ENCODE measurements at regions not wholly inside any gene's neighbourhood (a gene's known extent, or its start where the extent isn't known, plus 50 kb on each side); places are given as distances from the start of the nearest gene placed in this dataset.
A peak's percentile ranks its signal among the peaks of the same experiment; 100 is the strongest.

- peak in 4 of 8 donors; percentile 31 to 63 (median 55) for ATAC-seq
- H3K27ac ChIP-seq, result no peak overlapping the region
- no peaks in the 10 kb centered on the region for H3K27me3 ChIP-seq
- no peaks in the 10 kb centered on the region for H3K36me3 ChIP-seq
- H3K9me3 ChIP-seq, result peaks cover 0 to 5% (median 0%) of the 10 kb centered on the region in 11 donors
- H3K4me3 ChIP-seq, result no peak overlapping the region
- intact Hi-C loops (cut with DNase I), result no loop called here
- H3K4me1 ChIP-seq, result peaks cover 0 to 11% (median 0%) of the 10 kb centered on the region in 9 donors
- no peak for DNase-seq
- 74% methylated on average over 6 of the region's 6 CpGs for WGBS, 2 donors
- no peak for TF ChIP-seq CTCF (IDR thresholded peaks at IDR 0.05)
Observed at GRCh38 chr5:130289132-130290088, 385.1 kb downstream of the CHSY3 start.

GRCh38 chr5:130287438-130287837 is 383.2 kb downstream of the CHSY3 start:
- Histone ChIP-seq H3K4me3 (no peak overlapping the region), H3K9me3 (peaks cover 0 to 5% (median 0%) of the 10 kb centered on the region in 11 donors), H3K4me1 (peaks cover 0 to 11% (median 0%) of the 10 kb centered on the region in 9 donors), H3K36me3 (no peaks in the 10 kb centered on the region), H3K27me3 (no peaks in the 10 kb centered on the region), H3K27ac (peak overlapping the region in 1 of 10 donors; percentile 21)
- no peak for DNase-seq
- TF ChIP-seq CTCF (IDR thresholded peaks at IDR 0.05), result no peak
- no peak for ATAC-seq
- intact Hi-C loops (cut with DNase I), result no loop called here

GRCh38 chr5:130286971-130287370 is 382.7 kb downstream of the CHSY3 start:
- intact Hi-C loops (cut with DNase I), result no loop called here
- no peak for TF ChIP-seq CTCF (IDR thresholded peaks at IDR 0.05)
- no peak overlapping the region for H3K4me3 ChIP-seq
- no peaks in the 10 kb centered on the region for H3K36me3 ChIP-seq
- H3K27me3 ChIP-seq, result no peaks in the 10 kb centered on the region
- WGBS, 2 donors, result 43 to 51% methylated on average over 2 of the region's 2 CpGs
- ATAC-seq (peak in 5 of 8 donors; percentile 68 to 84 (median 74)), DNase-seq (no peak)
- peaks cover 0 to 5% (median 0%) of the 10 kb centered on the region in 11 donors for H3K9me3 ChIP-seq
- peak overlapping the region in 1 of 10 donors; percentile 21 for H3K27ac ChIP-seq
- peaks cover 0 to 11% (median 0%) of the 10 kb centered on the region in 9 donors for H3K4me1 ChIP-seq

- ATAC-seq, result peak; percentile 22 to 88 (median 67)
- H3K27ac ChIP-seq, result no peak overlapping the region
- intact Hi-C loops (cut with DNase I), result no loop called here
- TF ChIP-seq CTCF (IDR thresholded peaks at IDR 0.05), result no peak
- H3K4me3 ChIP-seq, result no peak overlapping the region
- H3K9me3 ChIP-seq, result peaks cover 0 to 5% (median 0%) of the 10 kb centered on the region in 11 donors
- H3K27me3 ChIP-seq, result no peaks in the 10 kb centered on the region
- H3K4me1 ChIP-seq, result no peaks in the 10 kb centered on the region
- H3K36me3 ChIP-seq, result no peaks in the 10 kb centered on the region
- 67 to 81% methylated on average over 1 of the region's 1 CpG for WGBS, 2 donors
- DNase-seq, result peak in 1 of 2 donors; percentile 6
Observed at GRCh38 chr5:130282049-130282448, 377.8 kb downstream of the CHSY3 start.

Measured in heart right ventricle (tissue), 16 donors.